ENCODE measurements at regions not wholly inside any gene's neighbourhood (a gene's known extent, or its start where the extent isn't known, plus 50 kb on each side); places are given as distances from the start of the nearest gene placed in this dataset.

DNA sequence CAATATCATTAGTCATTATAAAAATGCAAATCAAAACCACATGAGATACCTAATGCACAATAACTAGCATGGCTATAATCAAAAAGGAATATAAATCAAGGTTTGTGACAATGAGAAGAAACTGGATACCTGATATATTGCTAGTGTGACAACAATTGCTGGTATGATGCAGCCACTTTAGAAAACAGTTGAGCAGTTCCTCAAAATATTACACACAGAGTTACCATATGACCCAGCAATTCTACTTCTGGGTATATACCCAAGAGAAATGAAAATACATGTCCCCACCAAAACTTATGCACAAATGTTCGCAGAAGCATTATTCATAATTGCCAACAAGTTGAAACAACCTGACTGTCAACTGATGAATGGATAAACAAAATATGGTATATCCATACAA lies 339.7 kb upstream of the POU5F2 start:
- no peak for TF ChIP-seq POLR2A (IDR thresholded peaks at IDR 0.05)
- TF ChIP-seq, protein P1, sequence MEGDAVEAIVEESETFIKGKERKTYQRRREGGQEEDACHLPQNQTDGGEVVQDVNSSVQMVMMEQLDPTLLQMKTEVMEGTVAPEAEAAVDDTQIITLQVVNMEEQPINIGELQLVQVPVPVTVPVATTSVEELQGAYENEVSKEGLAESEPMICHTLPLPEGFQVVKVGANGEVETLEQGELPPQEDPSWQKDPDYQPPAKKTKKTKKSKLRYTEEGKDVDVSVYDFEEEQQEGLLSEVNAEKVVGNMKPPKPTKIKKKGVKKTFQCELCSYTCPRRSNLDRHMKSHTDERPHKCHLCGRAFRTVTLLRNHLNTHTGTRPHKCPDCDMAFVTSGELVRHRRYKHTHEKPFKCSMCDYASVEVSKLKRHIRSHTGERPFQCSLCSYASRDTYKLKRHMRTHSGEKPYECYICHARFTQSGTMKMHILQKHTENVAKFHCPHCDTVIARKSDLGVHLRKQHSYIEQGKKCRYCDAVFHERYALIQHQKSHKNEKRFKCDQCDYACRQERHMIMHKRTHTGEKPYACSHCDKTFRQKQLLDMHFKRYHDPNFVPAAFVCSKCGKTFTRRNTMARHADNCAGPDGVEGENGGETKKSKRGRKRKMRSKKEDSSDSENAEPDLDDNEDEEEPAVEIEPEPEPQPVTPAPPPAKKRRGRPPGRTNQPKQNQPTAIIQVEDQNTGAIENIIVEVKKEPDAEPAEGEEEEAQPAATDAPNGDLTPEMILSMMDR (IDR thresholded peaks at IDR 0.05) = no peak
